ENCODE measurements at regions not wholly inside any gene's neighbourhood (a gene's known extent, or its start where the extent isn't known, plus 50 kb on each side); places are given as distances from the start of the nearest gene placed in this dataset.

DNA sequence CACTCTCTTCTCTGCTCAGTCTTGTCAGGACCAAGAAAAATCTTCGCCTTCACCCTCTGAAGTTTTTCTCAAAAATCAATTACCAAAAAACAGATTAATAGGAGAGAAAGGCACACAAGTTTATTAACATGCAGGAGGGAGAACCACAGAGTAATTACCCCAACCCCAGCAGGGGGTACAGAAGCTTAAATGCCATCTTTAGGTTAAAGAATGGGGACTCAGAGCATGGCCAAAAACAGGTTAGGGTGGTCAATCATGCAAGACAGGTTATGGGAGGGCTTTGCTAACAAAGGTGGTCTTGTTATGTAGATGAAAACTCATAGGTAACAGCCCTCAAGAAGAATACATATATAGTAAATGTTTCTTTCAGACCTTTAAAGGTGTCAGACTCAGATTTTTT, 100.5 kb upstream of the BTN3A2 start:
- Histone ChIP-seq H3K36me3 (ENCODE audit: insufficient read depth, low read length) (no peaks in the 10 kb centered on the region), H3K79me2 (replicated peaks; ENCODE audit: insufficient read depth, low read length) (no peaks in the 10 kb centered on the region), H3K4me2 (ENCODE audit: low read length) (no peak overlapping the region), H3F3A (ENCODE audit: insufficient read depth, low read length, poor library complexity, severe bottlenecking) (no peaks in the 10 kb centered on the region), H3K9me2 (ENCODE audit: insufficient read depth, low read length) (no peaks in the 10 kb centered on the region), H3K27ac (ENCODE audit: low read length) (no peak overlapping the region), H3K27me3 (ENCODE audit: insufficient read depth, low read depth, low read length) (no peaks in the 10 kb centered on the region), H3K4me3 (ENCODE audit: low read length) (no peak overlapping the region), H4K20me1 (ENCODE audit: insufficient read depth) (no peaks in the 10 kb centered on the region), H2AFZ (ENCODE audit: low read depth, low read length) (no peak overlapping the region), H3K9me3 (ENCODE audit: low read length) (no peaks in the 10 kb centered on the region), H3K9ac (ENCODE audit: low read length) (no peak overlapping the region)
- TF ChIP-seq EP300 (conservative IDR thresholded peaks at IDR 0.05; ENCODE audit: poor library complexity, severe bottlenecking), result no peak
- no peak for TF ChIP-seq REST (IDR thresholded peaks at IDR 0.05; ENCODE audit: borderline replicate concordance)
- TF ChIP-seq MXI1 (conservative IDR thresholded peaks at IDR 0.05; ENCODE audit: poor library complexity, severe bottlenecking), result no peak
- TF ChIP-seq, protein P1, sequence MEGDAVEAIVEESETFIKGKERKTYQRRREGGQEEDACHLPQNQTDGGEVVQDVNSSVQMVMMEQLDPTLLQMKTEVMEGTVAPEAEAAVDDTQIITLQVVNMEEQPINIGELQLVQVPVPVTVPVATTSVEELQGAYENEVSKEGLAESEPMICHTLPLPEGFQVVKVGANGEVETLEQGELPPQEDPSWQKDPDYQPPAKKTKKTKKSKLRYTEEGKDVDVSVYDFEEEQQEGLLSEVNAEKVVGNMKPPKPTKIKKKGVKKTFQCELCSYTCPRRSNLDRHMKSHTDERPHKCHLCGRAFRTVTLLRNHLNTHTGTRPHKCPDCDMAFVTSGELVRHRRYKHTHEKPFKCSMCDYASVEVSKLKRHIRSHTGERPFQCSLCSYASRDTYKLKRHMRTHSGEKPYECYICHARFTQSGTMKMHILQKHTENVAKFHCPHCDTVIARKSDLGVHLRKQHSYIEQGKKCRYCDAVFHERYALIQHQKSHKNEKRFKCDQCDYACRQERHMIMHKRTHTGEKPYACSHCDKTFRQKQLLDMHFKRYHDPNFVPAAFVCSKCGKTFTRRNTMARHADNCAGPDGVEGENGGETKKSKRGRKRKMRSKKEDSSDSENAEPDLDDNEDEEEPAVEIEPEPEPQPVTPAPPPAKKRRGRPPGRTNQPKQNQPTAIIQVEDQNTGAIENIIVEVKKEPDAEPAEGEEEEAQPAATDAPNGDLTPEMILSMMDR (IDR thresholded peaks at IDR 0.05; ENCODE audit: poor library complexity, severe bottlenecking), result no peak
- TF ChIP-seq SMC3 (conservative IDR thresholded peaks at IDR 0.05; ENCODE audit: poor library complexity), result no peak
- no peak for TF ChIP-seq EZH2 (IDR thresholded peaks at IDR 0.05; ENCODE audit: borderline replicate concordance, insufficient read depth, low read length, poor library complexity, severe bottlenecking)
- no peak for TF ChIP-seq POLR2AphosphoS5 (IDR thresholded peaks at IDR 0.05)
- TF ChIP-seq RAD21 (conservative IDR thresholded peaks at IDR 0.05), result no peak
- no peak for TF ChIP-seq TAF1 (IDR thresholded peaks at IDR 0.05; ENCODE audit: low read depth)

- H3K4me3 ChIP-seq (ENCODE audit: low read length), result no peak overlapping the region
- peaks cover 8% of the 10 kb centered on the region for H3K27me3 ChIP-seq (ENCODE audit: insufficient read depth, low read depth, low read length)
- no peaks in the 10 kb centered on the region for H3K36me3 ChIP-seq (ENCODE audit: insufficient read depth, low read length)
- H3K27ac ChIP-seq (ENCODE audit: low read length), result no peak overlapping the region
- no peaks in the 10 kb centered on the region for H3K9me3 ChIP-seq (ENCODE audit: low read length)
- no peak overlapping the region for H2AFZ ChIP-seq (ENCODE audit: low read depth, low read length)
- no peak for TF ChIP-seq EZH2 (IDR thresholded peaks at IDR 0.05; ENCODE audit: borderline replicate concordance, insufficient read depth, low read length, poor library complexity, severe bottlenecking)
- TF ChIP-seq, protein P1 (IDR thresholded peaks at IDR 0.05; ENCODE audit: poor library complexity, severe bottlenecking), result no peak
- no peak for TF ChIP-seq REST (IDR thresholded peaks at IDR 0.05; ENCODE audit: borderline replicate concordance)
- no peak for TF ChIP-seq POLR2AphosphoS5 (IDR thresholded peaks at IDR 0.05)
- no peak for TF ChIP-seq RAD21 (conservative IDR thresholded peaks at IDR 0.05)
- TF ChIP-seq MXI1 (conservative IDR thresholded peaks at IDR 0.05; ENCODE audit: poor library complexity, severe bottlenecking), result no peak
- TF ChIP-seq EP300 (conservative IDR thresholded peaks at IDR 0.05; ENCODE audit: poor library complexity, severe bottlenecking), result no peak
- no peak for TF ChIP-seq SMC3 (conservative IDR thresholded peaks at IDR 0.05; ENCODE audit: poor library complexity)
- TF ChIP-seq TAF1 (IDR thresholded peaks at IDR 0.05; ENCODE audit: low read depth), result no peak
- no peaks in the 10 kb centered on the region for H3F3A ChIP-seq (ENCODE audit: insufficient read depth, low read length, poor library complexity, severe bottlenecking)
- H4K20me1 ChIP-seq (ENCODE audit: insufficient read depth), result no peaks in the 10 kb centered on the region
- no peak overlapping the region for H3K9ac ChIP-seq (ENCODE audit: low read length)
- H3K79me2 ChIP-seq (replicated peaks; ENCODE audit: insufficient read depth, low read length), result no peaks in the 10 kb centered on the region
- H3K4me2 ChIP-seq (ENCODE audit: low read length), result no peak overlapping the region
- no peaks in the 10 kb centered on the region for H3K9me2 ChIP-seq (ENCODE audit: insufficient read depth, low read length)
These were observed 97.9 kb upstream of the BTN3A2 start for GRCh38 chr6:26267083-26267589.
